HCT116 (cell line): ENCODE measurements at regions not wholly inside any gene's neighbourhood (a gene's known extent, or its start where the extent isn't known, plus 50 kb on each side); places are given as distances from the start of the nearest gene placed in this dataset.

Source experiments
- ATAC-seq: fragments of 200-7000 bp; cut with Tn5 transposase; 2 replicates; pipeline ENCODE4 v1.9.1; 2020; ENCODE audit warnings: mild to moderate bottlenecking, moderate library complexity
- BruUV-seq: library from RNA; stranded (reverse); fragments of 400-500 nt; replicated peaks from 2 replicates; lab custom pipeline; 2021; lab: Mats Ljungman, UMichigan
- CTCF ChIA-PET: fragments of 300-600 bp; sonication (Branson Sonifier 250); formaldehyde crosslinking; loops from one replicate; lab custom pipeline; 2021; ENCODE audit warnings: antibody characterized with exemption; lab: Charles Lee
- POLR2A ChIA-PET: fragments of 300-600, 350-600 bp; sonication (Branson Sonifier 250); formaldehyde crosslinking; loops from one replicate; lab custom pipeline; 2021; ENCODE audit warnings: antibody characterized with exemption; lab: Charles Lee
- RAD21 ChIA-PET, 2 experiments: fragments of 300-600 bp; sonication (Branson Sonifier 250); formaldehyde crosslinking; loops; one replicate each; lab custom pipeline; 2023; ENCODE audit warnings: low total read pairs in 2 of 2; ENCODE audit not compliant: uncharacterized antibody in 2 of 2, unreplicated experiment in 2 of 2, low non-redundant PET in 1 of 2; lab: Charles Lee
- DNase-seq: peaks from one replicate; pipeline ENCODE4 v3.0.0-alpha.2; 2010; ENCODE audit warnings: low read depth, low spot score
- H2AFZ ChIP-seq: fragments of 200-600 bp; shearing (Covaris generic), sonication (generic); 2 replicates; pipeline ENCODE4 v1.6.1; 2017; ENCODE audit warnings: low read depth, mixed run types, mixed read lengths, antibody characterized with exemption, low read length; ENCODE audit not compliant: poor library complexity, severe bottlenecking
- H3K27ac ChIP-seq: 2 replicates; pipeline ENCODE4 v1.5.1; 2012; ENCODE audit warnings: low read depth, low read length
- H3K27me3 ChIP-seq: fragments of 200-600 bp; sonication (generic); 2 replicates; pipeline ENCODE4 v1.6.1; 2016; ENCODE audit warnings: mixed run types, low read length, mixed read lengths; ENCODE audit not compliant: insufficient read depth
- H3K36me3 ChIP-seq, 2 experiments: fragments of 200-500 bp in 1 of 2; fragments of 200-600 bp in 1 of 2; sonication (Bioruptor generic) in 1 of 2; sonication (generic) in 1 of 2; 2 replicates each; pipeline versions ENCODE4 v1.5.1 to v1.6.1; 2014 to 2016; ENCODE audit warnings: low read length in 2 of 2, inconsistent platforms in 1 of 2, mixed read lengths in 1 of 2, mixed run types in 1 of 2; ENCODE audit not compliant: insufficient read depth in 2 of 2, control insufficient read depth in 1 of 2
- H3K4me1 ChIP-seq, 2 experiments: fragments of 200-600 bp in 1 of 2; sonication (generic) in 1 of 2; 2 replicates each; pipeline versions ENCODE4 v1.5.1 to v1.6.1; 2012 to 2017; ENCODE audit warnings: low read length in 2 of 2, inconsistent platforms in 1 of 2, mild to moderate bottlenecking in 1 of 2, mixed read lengths in 1 of 2, mixed run types in 1 of 2, moderate library complexity in 1 of 2; ENCODE audit not compliant: insufficient read depth in 2 of 2, control insufficient read depth in 1 of 2
- H3K4me2 ChIP-seq: fragments of 200-600 bp; sonication (generic); 2 replicates; pipeline ENCODE4 v1.6.1; 2017; ENCODE audit warnings: mixed run types, low read length, mixed read lengths
- H3K4me3 ChIP-seq, 2 experiments: fragments of 200-600 bp in 1 of 2; sonication (generic) in 1 of 2; replicated peaks in 1 of 2; 2 replicates each; pipeline ENCODE4 v1.5.1; 2011 to 2016; ENCODE audit warnings: low read length in 2 of 2, control low read depth in 1 of 2, low read depth in 1 of 2, mild to moderate bottlenecking in 1 of 2, mixed read lengths in 1 of 2, mixed run types in 1 of 2
- H3K79me2 ChIP-seq: fragments of 200-600 bp; sonication (generic); 2 replicates; pipeline ENCODE4 v1.6.1; 2017; ENCODE audit warnings: mild to moderate bottlenecking, mixed run types, low read length, moderate library complexity, mixed read lengths; ENCODE audit not compliant: insufficient read depth
- H3K9ac ChIP-seq: fragments of 200-600 bp; sonication (generic); 2 replicates; pipeline ENCODE4 v1.6.1; 2016; ENCODE audit warnings: low read length, mixed read lengths
- H3K9me2 ChIP-seq: fragments of 200-600 bp; sonication (generic), shearing (Covaris generic); 2 replicates; pipeline ENCODE4 v1.6.1; 2017; ENCODE audit warnings: mixed run types, mild to moderate bottlenecking, moderate library complexity; ENCODE audit not compliant: insufficient read depth
- H3K9me3 ChIP-seq, 2 experiments: fragments of 200-500 bp in 1 of 2; fragments of 200-600 bp in 1 of 2; sonication (Bioruptor generic) in 1 of 2; sonication (generic) in 1 of 2; 2 replicates each; pipeline ENCODE4 v1.6.1; 2014 to 2017; ENCODE audit warnings: low read length in 2 of 2, mixed read lengths in 2 of 2, inconsistent platforms in 1 of 2, low read depth in 1 of 2, mild to moderate bottlenecking in 1 of 2, mixed run types in 1 of 2, moderate library complexity in 1 of 2; ENCODE audit not compliant: control insufficient read depth in 1 of 2, insufficient read depth in 1 of 2
- H4K20me1 ChIP-seq: fragments of 200-600 bp; sonication (generic), shearing (Covaris generic); 2 replicates; pipeline ENCODE4 v1.6.1; 2017; ENCODE audit warnings: mixed run types, mild to moderate bottlenecking, moderate library complexity; ENCODE audit not compliant: insufficient read depth
- CBX3 ChIP-seq: IDR thresholded peaks from 2 replicates; pipeline ENCODE4 v1.6.1; 2012; ENCODE audit warnings: low read depth
- CEBPB ChIP-seq: IDR thresholded peaks from 2 replicates; pipeline ENCODE4 v1.6.1; 2012; ENCODE audit warnings: low read depth
- CTCF ChIP-seq, 3 experiments: fragments of 200-600 bp in 1 of 3; sonication (generic) in 1 of 3; IDR thresholded peaks in 2 of 3; conservative IDR thresholded peaks in 1 of 3; 2 replicates each; pipeline ENCODE4 v1.5.1; 2012 to 2017; ENCODE audit warnings: low read depth in 2 of 3, low read length in 2 of 3, antibody characterized with exemption in 1 of 3, borderline replicate concordance in 1 of 3, control low read depth in 1 of 3, mild to moderate bottlenecking in 1 of 3, mixed read lengths in 1 of 3, mixed run types in 1 of 3, moderate library complexity in 1 of 3; ENCODE audit not compliant: insufficient read depth in 1 of 3
- EGR1 ChIP-seq: IDR thresholded peaks from 2 replicates; pipeline ENCODE4 v1.6.1; 2012; ENCODE audit warnings: low read depth
- EZH2phosphoT487 ChIP-seq: fragments of 200-600 bp; IDR thresholded peaks from 2 replicates; pipeline ENCODE4 v1.6.1; 2018; ENCODE audit warnings: antibody characterized with exemption, borderline replicate concordance
- FOSL1 ChIP-seq: IDR thresholded peaks from 2 replicates; pipeline ENCODE4 v1.6.1; 2012; ENCODE audit warnings: low read depth
- JUND ChIP-seq: IDR thresholded peaks from 2 replicates; pipeline ENCODE4 v1.6.1; 2012
- POLR2A ChIP-seq: IDR thresholded peaks from 2 replicates; pipeline ENCODE4 v1.7.0; 2011; ENCODE audit warnings: borderline replicate concordance; ENCODE audit not compliant: insufficient read depth, insufficient read length; ENCODE audit errors: extremely low read depth
- RAD21 ChIP-seq: IDR thresholded peaks from 2 replicates; pipeline ENCODE4 v1.6.1; 2012; ENCODE audit warnings: low read depth, mild to moderate bottlenecking
- SIN3A ChIP-seq: IDR thresholded peaks from 2 replicates; pipeline ENCODE4 v1.6.1; 2012; ENCODE audit warnings: low read depth
- SP1 ChIP-seq: IDR thresholded peaks from 2 replicates; pipeline ENCODE4 v1.6.1; 2012; ENCODE audit warnings: low read depth
- YY1 ChIP-seq: IDR thresholded peaks from 2 replicates; pipeline ENCODE4 v1.6.1; 2011; ENCODE audit warnings: low read length, low read depth, moderate library complexity, mild to moderate bottlenecking; ENCODE audit not compliant: insufficient replicate concordance; ENCODE audit errors: extremely low read depth
- ZFX ChIP-seq: fragments of 450-650 bp; IDR thresholded peaks from 2 replicates; pipeline ENCODE4 v1.6.1; 2017
- ZNF274 ChIP-seq: fragments of 200-500 bp; sonication (Bioruptor generic); IDR thresholded peaks from 2 replicates; pipeline ENCODE4 v1.6.1; 2014; ENCODE audit warnings: mild to moderate bottlenecking, low read depth, low read length, inconsistent platforms
- intact Hi-C: fragments of 100-400 bp; cut with micrococcal nuclease; formaldehyde crosslinking; loops from 2 replicates; pipeline ENCODE4 v1.10.0; 2022
- TF ChIP-seq, protein P1 (sequence below): IDR thresholded peaks from 2 replicates; pipeline ENCODE4 v1.6.1; 2012
- TF ChIP-seq, protein P2 (sequence below): IDR thresholded peaks from 2 replicates; pipeline ENCODE4 v1.6.1; 2012
- TF ChIP-seq, protein P3 (sequence below): IDR thresholded peaks from 2 replicates; pipeline ENCODE4 v1.6.1; 2011; ENCODE audit warnings: mild to moderate bottlenecking, low read length, moderate library complexity; ENCODE audit not compliant: insufficient replicate concordance; ENCODE audit errors: extremely low read depth

DNA sequence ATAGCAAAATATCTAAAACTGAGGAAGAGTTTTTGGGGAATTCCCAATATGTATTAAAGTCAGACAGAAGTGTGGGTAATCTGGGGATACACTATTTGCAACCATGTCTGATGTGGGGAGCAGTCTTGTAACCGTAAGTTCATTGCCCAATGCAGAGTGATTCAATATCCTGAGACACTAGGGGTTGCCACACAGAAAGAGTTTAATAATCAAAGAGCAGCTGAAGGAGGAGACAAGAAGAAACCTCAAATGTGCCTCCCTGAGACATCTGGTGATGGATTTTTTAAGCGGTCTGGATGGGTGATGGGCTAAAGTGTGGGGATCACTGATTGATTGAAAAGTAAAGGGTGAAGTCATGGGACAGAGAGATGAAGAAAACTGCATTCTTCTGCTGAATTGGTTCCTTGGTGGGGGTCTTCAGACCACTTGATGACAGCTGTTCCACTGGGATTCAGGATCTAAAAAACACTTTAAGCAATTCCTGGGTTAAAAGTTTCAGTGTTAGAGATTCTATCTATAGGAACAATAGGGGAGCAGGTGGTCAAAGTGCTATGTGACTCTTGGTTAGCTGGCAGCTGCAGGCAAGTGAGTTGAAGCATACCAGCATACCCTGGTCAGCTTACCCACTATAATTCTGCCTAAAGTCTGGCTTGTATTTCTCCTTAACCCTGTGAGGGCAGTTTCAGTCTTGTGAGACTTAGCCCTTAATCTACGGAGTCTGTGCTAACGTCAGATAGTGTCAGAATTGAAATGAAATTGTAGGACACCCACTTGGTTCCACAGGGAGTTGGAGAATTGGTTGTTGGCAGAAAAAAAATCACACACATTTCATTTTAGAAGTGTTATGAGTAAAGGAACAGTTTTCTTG lies 425.9 kb upstream of the TGFBR2 start:
- ChIA-PET RAD21 (no interaction called here), POLR2A (no interaction called here)
- TF ChIP-seq EGR1 (no peak), FOSL1 (no peak), ZNF274 (no peak), CEBPB (no peak), ZFX (no peak), SP1 (no peak), JUND (no peak), RAD21 (no peak), POLR2A (no peak), SIN3A (no peak), YY1 (no peak), CBX3 (no peak), CTCF (IDR thresholded peaks at IDR 0.05 in 2 of 3, conservative IDR thresholded peaks at IDR 0.05 in 1 of 3; ENCODE audit: borderline replicate concordance in 1 of 3, insufficient read depth in 1 of 3, low read depth in 2 of 3, low read length in 2 of 3) (no peak), EZH2phosphoT487 (no peak)
- TF ChIP-seq, protein P1, sequence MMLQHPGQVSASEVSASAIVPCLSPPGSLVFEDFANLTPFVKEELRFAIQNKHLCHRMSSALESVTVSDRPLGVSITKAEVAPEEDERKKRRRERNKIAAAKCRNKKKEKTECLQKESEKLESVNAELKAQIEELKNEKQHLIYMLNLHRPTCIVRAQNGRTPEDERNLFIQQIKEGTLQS: no peak
- TF ChIP-seq, protein P2, sequence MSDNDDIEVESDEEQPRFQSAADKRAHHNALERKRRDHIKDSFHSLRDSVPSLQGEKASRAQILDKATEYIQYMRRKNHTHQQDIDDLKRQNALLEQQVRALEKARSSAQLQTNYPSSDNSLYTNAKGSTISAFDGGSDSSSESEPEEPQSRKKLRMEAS: no peak
- TF ChIP-seq, protein P3, sequence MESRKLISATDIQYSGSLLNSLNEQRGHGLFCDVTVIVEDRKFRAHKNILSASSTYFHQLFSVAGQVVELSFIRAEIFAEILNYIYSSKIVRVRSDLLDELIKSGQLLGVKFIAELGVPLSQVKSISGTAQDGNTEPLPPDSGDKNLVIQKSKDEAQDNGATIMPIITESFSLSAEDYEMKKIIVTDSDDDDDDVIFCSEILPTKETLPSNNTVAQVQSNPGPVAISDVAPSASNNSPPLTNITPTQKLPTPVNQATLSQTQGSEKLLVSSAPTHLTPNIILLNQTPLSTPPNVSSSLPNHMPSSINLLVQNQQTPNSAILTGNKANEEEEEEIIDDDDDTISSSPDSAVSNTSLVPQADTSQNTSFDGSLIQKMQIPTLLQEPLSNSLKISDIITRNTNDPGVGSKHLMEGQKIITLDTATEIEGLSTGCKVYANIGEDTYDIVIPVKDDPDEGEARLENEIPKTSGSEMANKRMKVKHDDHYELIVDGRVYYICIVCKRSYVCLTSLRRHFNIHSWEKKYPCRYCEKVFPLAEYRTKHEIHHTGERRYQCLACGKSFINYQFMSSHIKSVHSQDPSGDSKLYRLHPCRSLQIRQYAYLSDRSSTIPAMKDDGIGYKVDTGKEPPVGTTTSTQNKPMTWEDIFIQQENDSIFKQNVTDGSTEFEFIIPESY: no peak
- TF ChIP-seq, all 23 proteins: peak for 0

More for the DNA sequence above, 425.9 kb upstream of the TGFBR2 start:
- no peak for DNase-seq
- no TSS peak for BruUV-seq
- no peaks in the 10 kb centered on the region for H3K9me3 ChIP-seq
- H2AFZ ChIP-seq: no peak overlapping the region
- no peak for ATAC-seq
- no peak overlapping the region for H3K4me3 ChIP-seq
- intact Hi-C loops: no loop called here
- CTCF ChIA-PET: interaction anchor here (1.0 kb wide), 1 partner anchor 29 kb away, joined by 3 read pairs; no protein-coding TSS in a partner anchor
- no peaks in the 10 kb centered on the region for H3K36me3 ChIP-seq
- no peak overlapping the region for H3K27ac ChIP-seq
- H3K79me2 ChIP-seq: no peaks in the 10 kb centered on the region
- H3K9me2 ChIP-seq: no peaks in the 10 kb centered on the region
- H3K4me1 ChIP-seq: no peaks in the 10 kb centered on the region
- no peak overlapping the region for H3K4me2 ChIP-seq
- H3K9ac ChIP-seq: no peak overlapping the region
- no peaks in the 10 kb centered on the region for H3K27me3 ChIP-seq
- H4K20me1 ChIP-seq: no peaks in the 10 kb centered on the region
